Liver (tissue), 8 donors: ENCODE measurements at regions not wholly inside any gene's neighbourhood (a gene's known extent, or its start where the extent isn't known, plus 50 kb on each side); places are given as distances from the start of the nearest gene placed in this dataset.
"Not testable (repeated sequence)": the region's sequence is repeated elsewhere in the genome, so short reads cannot be mapped to it uniquely, and the experiment has no call there.

Experiments
- DNase-seq: peaks from one replicate; pipeline ENCODE4 v3.0.0-alpha.2; 2017; ENCODE audit warnings: low spot score
- H3K27ac ChIP-seq, 2 donors: one replicate each; pipeline ENCODE4 v1.7.0; 2013; ENCODE audit warnings: inconsistent platforms in 2 of 2, low read length in 2 of 2, control low read depth in 1 of 2, low read depth in 1 of 2, mild to moderate bottlenecking in 1 of 2
- H3K27me3 ChIP-seq, 4 donors: one replicate each; pipeline versions ENCODE4 v1.6.1 to v1.7.0; 2013; ENCODE audit warnings: low read length in 3 of 4, inconsistent platforms in 1 of 4, mild to moderate bottlenecking in 1 of 4, moderate library complexity in 1 of 4; ENCODE audit not compliant: control insufficient read depth in 4 of 4, insufficient read depth in 4 of 4
- H3K36me3 ChIP-seq, 4 donors: one replicate each; pipeline versions ENCODE4 v1.6.1 to v1.7.0; 2013; ENCODE audit warnings: low read length in 3 of 4, mild to moderate bottlenecking in 3 of 4, low read depth in 1 of 4, moderate library complexity in 1 of 4; ENCODE audit not compliant: control insufficient read depth in 4 of 4, insufficient read depth in 3 of 4
- H3K4me1 ChIP-seq, 4 donors: one replicate each; pipeline versions ENCODE4 v1.6.1 to v1.7.0; 2013; ENCODE audit warnings: low read length in 3 of 4, mild to moderate bottlenecking in 3 of 4, moderate library complexity in 1 of 4; ENCODE audit not compliant: control insufficient read depth in 4 of 4, insufficient read depth in 4 of 4
- H3K4me3 ChIP-seq, 3 donors: one replicate each; pipeline versions ENCODE4 v1.6.1 to v1.7.0; 2013; ENCODE audit warnings: low read length in 3 of 3, control low read depth in 1 of 3, low read depth in 1 of 3, mild to moderate bottlenecking in 1 of 3
- H3K9ac ChIP-seq, 2 donors: one replicate each; pipeline ENCODE4 v1.7.0; 2013; ENCODE audit warnings: low read length in 2 of 2, mild to moderate bottlenecking in 2 of 2, moderate library complexity in 2 of 2, control low read depth in 1 of 2, low read depth in 1 of 2
- H3K9me3 ChIP-seq, 4 donors: one replicate each; pipeline versions ENCODE4 v1.6.1 to v1.7.0; 2013; ENCODE audit warnings: low read length in 3 of 4; ENCODE audit not compliant: control insufficient read depth in 4 of 4
- RAD21 ChIP-seq, 2 donors: IDR thresholded peaks; 2 replicates each; pipeline ENCODE4 v1.6.1; 2016; ENCODE audit warnings: antibody characterized with exemption in 2 of 2, mild to moderate bottlenecking in 2 of 2
- whole genome bisulfite sequencing: extraction: QIAGEN DNeasy Blood & Tissue Kit; methylation state at CpG from one replicate; pipeline ENCODE4 v1.1.7; 2013; 5-methylcytosine and 5-hydroxymethylcytosine counted together
- TF ChIP-seq, protein P1 (sequence below): fragments of 150-350 bp; IDR thresholded peaks from 2 replicates; pipeline ENCODE4 v1.5.1; 2017; ENCODE audit warnings: improper control_type of control experiment, low read depth, low read length; ENCODE audit not compliant: missing input control
- donor health status: healthy.
- donor health status: healthy.
- donor health status: healthy.
- donor health status: healthy.
- donor health status: healthy.

DNA sequence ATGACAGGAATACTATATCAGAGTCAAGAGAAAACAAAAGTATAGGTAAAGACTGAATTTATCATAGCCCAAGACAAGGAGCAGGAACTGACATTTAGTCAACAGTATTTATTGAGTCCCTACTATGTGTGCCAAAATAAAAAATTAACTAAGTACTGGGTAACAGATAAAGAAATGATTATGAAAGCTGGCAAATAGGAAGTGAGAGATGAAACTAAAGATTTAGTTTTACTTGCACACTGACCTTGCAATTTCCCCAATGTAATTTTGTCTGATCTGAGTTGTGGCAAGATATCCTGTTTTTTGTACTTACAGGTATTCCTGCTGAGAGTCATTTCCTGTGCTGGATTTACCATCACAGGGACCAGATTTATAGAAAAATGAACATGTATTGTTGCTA is 123.2 kb downstream of the ZFY start:
- H3K9ac ChIP-seq, H3K27me3 ChIP-seq, H3K4me1 ChIP-seq, H3K9me3 ChIP-seq, DNase-seq, H3K27ac ChIP-seq, H3K4me3 ChIP-seq, H3K36me3 ChIP-seq: not testable (repeated sequence)

DNA sequence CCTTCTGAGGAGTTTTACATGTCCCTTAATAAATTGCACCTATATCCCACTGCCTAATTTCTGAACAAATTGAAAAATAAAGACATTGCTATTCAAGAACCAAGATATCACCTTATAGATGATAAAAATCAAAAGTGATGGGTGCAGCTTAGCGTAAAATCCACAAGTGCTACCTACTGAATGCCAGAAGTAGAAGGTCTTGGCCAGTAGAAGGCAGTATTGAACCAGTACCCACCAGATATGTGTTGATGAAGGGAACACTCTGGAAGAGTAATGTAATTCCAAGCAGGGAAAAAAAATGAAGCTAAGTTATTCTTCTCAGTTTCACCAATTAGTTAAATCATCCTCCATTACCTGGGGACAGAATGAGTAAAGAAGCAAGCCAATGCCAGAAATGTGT is 125.5 kb downstream of the ZFY start:
- not testable (repeated sequence) for H3K9me3 ChIP-seq, DNase-seq, H3K4me1 ChIP-seq, H3K4me3 ChIP-seq, H3K9ac ChIP-seq, H3K27me3 ChIP-seq, H3K27ac ChIP-seq, H3K36me3 ChIP-seq
- 89% methylated on average over 1 of the region's 1 CpG for WGBS
- TF ChIP-seq, protein P1, sequence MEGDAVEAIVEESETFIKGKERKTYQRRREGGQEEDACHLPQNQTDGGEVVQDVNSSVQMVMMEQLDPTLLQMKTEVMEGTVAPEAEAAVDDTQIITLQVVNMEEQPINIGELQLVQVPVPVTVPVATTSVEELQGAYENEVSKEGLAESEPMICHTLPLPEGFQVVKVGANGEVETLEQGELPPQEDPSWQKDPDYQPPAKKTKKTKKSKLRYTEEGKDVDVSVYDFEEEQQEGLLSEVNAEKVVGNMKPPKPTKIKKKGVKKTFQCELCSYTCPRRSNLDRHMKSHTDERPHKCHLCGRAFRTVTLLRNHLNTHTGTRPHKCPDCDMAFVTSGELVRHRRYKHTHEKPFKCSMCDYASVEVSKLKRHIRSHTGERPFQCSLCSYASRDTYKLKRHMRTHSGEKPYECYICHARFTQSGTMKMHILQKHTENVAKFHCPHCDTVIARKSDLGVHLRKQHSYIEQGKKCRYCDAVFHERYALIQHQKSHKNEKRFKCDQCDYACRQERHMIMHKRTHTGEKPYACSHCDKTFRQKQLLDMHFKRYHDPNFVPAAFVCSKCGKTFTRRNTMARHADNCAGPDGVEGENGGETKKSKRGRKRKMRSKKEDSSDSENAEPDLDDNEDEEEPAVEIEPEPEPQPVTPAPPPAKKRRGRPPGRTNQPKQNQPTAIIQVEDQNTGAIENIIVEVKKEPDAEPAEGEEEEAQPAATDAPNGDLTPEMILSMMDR, result peak; percentile 3
- peak in 1 of 2 donors; percentile 61 for TF ChIP-seq RAD21 (IDR thresholded peaks at IDR 0.05)

DNA sequence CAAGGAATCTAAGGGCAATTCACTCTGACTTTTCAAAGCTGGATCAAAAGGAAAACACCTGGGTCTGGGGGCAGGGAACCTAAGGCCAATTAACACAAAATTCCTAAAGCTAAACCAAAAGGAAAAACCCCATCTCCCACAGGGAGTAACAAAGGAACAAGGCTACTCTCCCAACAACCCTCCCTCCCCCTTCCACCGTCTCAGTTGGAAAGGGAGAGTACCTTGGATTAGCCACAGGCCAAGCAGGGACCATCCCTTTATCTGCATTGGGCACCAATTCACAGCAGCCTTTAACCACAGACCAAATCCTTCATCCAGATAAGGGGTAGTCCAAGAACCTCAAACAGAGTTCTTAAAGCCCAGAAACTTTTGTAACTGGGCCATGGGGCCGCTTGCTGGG is 153.0 kb downstream of the ZFY start:
- not testable (repeated sequence) for DNase-seq, H3K4me1 ChIP-seq, H3K4me3 ChIP-seq, H3K36me3 ChIP-seq, H3K9ac ChIP-seq, H3K27me3 ChIP-seq, H3K9me3 ChIP-seq, H3K27ac ChIP-seq
- 91% methylated on average over 2 of the region's 2 CpGs for WGBS

DNA sequence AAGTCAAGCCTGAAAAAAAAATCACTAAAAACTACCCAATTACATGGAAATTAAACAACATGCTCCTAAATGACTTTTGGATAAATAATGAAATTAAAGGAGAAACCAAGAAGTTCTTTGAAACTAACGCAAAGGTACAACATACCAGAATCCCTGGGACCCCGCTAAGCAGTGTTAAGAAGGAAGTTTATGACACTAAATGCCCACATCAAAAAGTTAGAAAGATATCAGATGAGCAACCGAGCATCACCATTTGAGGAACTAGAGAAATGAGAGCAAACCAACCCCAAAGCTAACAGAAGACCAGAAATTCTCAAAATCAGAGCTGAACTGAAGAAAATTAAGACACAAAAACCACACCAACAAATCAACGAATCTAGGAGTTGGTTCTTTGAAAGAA is 173.5 kb downstream of the ZFY start:
- not testable (repeated sequence) for H3K9me3 ChIP-seq, H3K9ac ChIP-seq, H3K36me3 ChIP-seq, H3K27ac ChIP-seq, H3K4me3 ChIP-seq, DNase-seq, H3K27me3 ChIP-seq, H3K4me1 ChIP-seq
- WGBS, result 93% methylated on average over 4 of the region's 4 CpGs

DNA sequence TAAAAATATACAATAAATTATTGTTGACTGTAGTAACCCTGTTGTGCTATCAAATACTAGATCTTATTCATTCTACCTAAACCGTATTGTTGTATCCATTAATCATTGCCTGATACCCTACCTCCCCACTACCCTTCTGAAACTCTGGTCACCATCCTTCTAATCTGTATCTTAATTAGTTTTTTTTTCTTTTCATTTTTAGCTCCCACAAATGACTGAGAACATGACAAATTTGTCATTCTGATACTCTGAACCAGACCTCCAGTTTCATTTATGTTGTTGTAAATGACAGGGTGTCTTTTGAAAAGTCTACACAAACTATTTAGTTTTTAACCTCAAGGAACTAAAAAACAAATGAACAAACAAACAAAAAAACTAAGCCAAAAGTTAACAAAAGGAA is 185.1 kb downstream of the ZFY start:
- H3K36me3 ChIP-seq, DNase-seq, H3K27ac ChIP-seq, H3K9me3 ChIP-seq, H3K9ac ChIP-seq, H3K4me3 ChIP-seq, H3K4me1 ChIP-seq, H3K27me3 ChIP-seq: not testable (repeated sequence)
- 96% methylated on average over 1 of the region's 1 CpG for WGBS

DNA sequence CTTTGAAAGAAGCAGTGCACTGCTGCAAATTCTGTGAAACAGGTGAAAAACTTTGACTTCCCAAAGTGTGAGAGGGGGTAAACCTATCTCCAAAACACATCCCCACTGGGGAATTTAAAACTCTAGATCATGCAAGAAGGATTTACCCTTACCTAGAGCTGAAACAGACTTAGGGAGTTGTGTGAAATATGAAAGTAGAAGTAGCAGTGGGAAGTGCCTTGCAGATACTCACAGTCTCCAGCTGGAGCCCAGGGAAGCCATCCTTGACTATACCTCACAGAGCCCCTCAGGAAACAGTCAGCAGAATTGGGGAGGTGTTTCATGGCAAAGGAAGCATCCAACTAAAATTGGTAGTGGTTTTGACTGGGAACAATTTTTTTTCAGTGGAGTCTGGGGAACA is 185.5 kb downstream of the ZFY start:
- not testable (repeated sequence) for DNase-seq, H3K4me1 ChIP-seq, H3K27ac ChIP-seq, H3K9me3 ChIP-seq, H3K36me3 ChIP-seq, H3K4me3 ChIP-seq, H3K9ac ChIP-seq, H3K27me3 ChIP-seq

DNA sequence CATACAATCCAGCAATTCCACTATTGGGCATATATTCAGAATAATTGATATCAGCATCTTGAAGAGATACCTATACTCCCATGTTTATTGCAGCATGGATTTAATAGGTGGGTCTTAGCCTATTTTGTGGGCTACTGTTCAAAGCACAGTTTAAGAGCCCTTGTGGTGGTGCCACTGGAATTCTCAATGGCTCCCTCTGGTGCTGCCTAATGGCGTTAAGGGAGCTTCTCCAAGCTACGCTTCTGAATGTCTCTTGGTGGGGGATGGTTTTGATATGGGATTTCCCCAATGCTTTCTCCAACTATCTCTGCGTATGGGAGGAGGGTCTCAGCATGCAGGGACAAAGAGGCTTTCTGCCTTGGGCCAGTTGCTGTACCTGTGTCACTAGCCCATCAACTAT is 188.3 kb downstream of the ZFY start:
- not testable (repeated sequence) for H3K9me3 ChIP-seq, DNase-seq, H3K4me3 ChIP-seq, H3K27me3 ChIP-seq, H3K36me3 ChIP-seq, H3K9ac ChIP-seq, H3K27ac ChIP-seq, H3K4me1 ChIP-seq
- 87% methylated on average over 3 of the region's 3 CpGs for WGBS
